ENCODE measurements at regions not wholly inside any gene's neighbourhood (a gene's known extent, or its start where the extent isn't known, plus 50 kb on each side); places are given as distances from the start of the nearest gene placed in this dataset.

DNA sequence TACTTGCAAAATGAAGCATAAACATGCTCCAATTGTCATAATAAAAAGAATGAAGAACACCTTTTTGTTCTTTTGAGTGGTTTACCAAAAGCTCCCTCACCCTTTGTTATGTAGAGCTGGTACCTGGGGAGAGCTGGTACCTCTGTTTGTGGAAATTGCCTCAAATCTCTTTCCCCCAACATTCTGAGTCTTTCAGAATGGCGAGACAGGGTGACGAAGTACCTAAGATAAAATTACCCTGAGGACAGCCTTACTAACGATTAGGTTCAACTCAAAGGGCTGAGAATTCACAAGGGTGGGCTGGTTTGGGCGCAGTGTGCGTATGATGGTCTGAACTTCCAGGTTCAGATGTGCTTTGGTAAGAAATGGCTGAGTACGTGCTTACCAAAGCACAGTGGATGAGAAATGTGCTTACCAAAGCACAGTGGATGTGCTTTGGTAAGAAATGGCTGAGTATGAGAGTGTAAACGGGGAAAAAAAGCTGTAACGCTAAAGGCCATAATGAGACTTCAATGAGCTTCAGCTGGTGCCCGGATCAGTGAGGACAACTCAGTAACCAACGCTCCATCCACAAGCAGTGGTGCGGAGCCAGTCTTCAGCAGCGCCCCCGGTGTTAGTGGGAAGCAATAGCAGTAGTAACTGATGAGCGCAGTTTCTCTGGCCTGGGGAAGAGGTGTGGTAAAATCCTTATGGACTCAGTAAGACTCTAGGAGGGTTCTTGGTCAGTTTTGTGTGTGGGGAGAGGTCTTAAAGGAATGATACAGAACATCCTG lies 72.3 kb upstream of the LRIG1 start:
- TF ChIP-seq, protein P1, sequence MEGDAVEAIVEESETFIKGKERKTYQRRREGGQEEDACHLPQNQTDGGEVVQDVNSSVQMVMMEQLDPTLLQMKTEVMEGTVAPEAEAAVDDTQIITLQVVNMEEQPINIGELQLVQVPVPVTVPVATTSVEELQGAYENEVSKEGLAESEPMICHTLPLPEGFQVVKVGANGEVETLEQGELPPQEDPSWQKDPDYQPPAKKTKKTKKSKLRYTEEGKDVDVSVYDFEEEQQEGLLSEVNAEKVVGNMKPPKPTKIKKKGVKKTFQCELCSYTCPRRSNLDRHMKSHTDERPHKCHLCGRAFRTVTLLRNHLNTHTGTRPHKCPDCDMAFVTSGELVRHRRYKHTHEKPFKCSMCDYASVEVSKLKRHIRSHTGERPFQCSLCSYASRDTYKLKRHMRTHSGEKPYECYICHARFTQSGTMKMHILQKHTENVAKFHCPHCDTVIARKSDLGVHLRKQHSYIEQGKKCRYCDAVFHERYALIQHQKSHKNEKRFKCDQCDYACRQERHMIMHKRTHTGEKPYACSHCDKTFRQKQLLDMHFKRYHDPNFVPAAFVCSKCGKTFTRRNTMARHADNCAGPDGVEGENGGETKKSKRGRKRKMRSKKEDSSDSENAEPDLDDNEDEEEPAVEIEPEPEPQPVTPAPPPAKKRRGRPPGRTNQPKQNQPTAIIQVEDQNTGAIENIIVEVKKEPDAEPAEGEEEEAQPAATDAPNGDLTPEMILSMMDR (IDR thresholded peaks at IDR 0.05; ENCODE audit: borderline replicate concordance, extremely low read depth, insufficient read depth) = peak; percentile 37
- no peaks in the 10 kb centered on the region for H3K36me3 ChIP-seq (ENCODE audit: control insufficient read depth in 2 of 3, insufficient read depth in 3 of 3, low read length in 3 of 3)
- intact Hi-C loops (cut with DNase I) = no loop called here
- FAIRE-seq = no peak
- no peak overlapping the region for H3K27ac ChIP-seq (ENCODE audit: low read depth in 2 of 2, low read length in 2 of 2)
- no peak overlapping the region for H3K9ac ChIP-seq (ENCODE audit: low read length in 3 of 3)
- no peaks in the 10 kb centered on the region for H3K9me3 ChIP-seq (ENCODE audit: control insufficient read depth in 2 of 3, insufficient read depth in 1 of 3, low read length in 3 of 3)
- H3K4me1 ChIP-seq (ENCODE audit: control insufficient read depth in 2 of 3, insufficient read depth in 2 of 3, low read depth in 1 of 3, low read length in 3 of 3) = no peaks in the 10 kb centered on the region
- no peaks in the 10 kb centered on the region for H3K27me3 ChIP-seq (ENCODE audit: control insufficient read depth, insufficient read depth, low read length)
- peak in 4 of 5 donors; percentile 8 to 43 (median 36) for DNase-seq
- no peak overlapping the region for H3K4me3 ChIP-seq (ENCODE audit: low read length in 3 of 3)

DNA sequence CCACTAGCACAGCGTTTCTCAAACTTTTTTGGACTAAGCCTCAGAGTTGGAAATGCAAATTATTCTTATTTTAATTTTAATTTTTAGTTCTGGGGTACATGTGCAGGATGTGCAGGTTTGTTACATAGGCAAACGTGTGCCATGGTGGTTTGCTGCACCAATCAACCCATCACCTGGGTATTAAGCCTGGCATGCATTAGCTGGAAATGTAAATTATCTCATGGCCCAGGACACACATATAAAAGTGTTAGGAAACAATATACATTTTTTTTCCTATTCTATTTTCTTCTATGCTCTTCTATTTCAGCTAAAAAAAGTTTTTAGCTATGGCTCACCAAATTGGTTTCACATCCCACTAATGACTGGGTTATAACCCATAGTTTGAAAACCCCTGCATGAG lies 73.3 kb upstream of the LRIG1 start:
- TF ChIP-seq, protein P1 (IDR thresholded peaks at IDR 0.05; ENCODE audit: borderline replicate concordance, extremely low read depth, insufficient read depth) = no peak
- intact Hi-C loops (cut with DNase I) = no loop called here
- FAIRE-seq = no peak
- Histone ChIP-seq H3K4me3 (ENCODE audit: low read length in 3 of 3) (no peak overlapping the region), H3K27me3 (ENCODE audit: control insufficient read depth, insufficient read depth, low read length) (no peaks in the 10 kb centered on the region), H3K9me3 (ENCODE audit: control insufficient read depth in 2 of 3, insufficient read depth in 1 of 3, low read length in 3 of 3) (no peaks in the 10 kb centered on the region), H3K36me3 (ENCODE audit: control insufficient read depth in 2 of 3, insufficient read depth in 3 of 3, low read length in 3 of 3) (no peaks in the 10 kb centered on the region), H3K9ac (ENCODE audit: low read length in 3 of 3) (no peak overlapping the region), H3K4me1 (ENCODE audit: control insufficient read depth in 2 of 3, insufficient read depth in 2 of 3, low read depth in 1 of 3, low read length in 3 of 3) (no peaks in the 10 kb centered on the region), H3K27ac (ENCODE audit: low read depth in 2 of 2, low read length in 2 of 2) (no peak overlapping the region)
- DNase-seq = no peak

DNA sequence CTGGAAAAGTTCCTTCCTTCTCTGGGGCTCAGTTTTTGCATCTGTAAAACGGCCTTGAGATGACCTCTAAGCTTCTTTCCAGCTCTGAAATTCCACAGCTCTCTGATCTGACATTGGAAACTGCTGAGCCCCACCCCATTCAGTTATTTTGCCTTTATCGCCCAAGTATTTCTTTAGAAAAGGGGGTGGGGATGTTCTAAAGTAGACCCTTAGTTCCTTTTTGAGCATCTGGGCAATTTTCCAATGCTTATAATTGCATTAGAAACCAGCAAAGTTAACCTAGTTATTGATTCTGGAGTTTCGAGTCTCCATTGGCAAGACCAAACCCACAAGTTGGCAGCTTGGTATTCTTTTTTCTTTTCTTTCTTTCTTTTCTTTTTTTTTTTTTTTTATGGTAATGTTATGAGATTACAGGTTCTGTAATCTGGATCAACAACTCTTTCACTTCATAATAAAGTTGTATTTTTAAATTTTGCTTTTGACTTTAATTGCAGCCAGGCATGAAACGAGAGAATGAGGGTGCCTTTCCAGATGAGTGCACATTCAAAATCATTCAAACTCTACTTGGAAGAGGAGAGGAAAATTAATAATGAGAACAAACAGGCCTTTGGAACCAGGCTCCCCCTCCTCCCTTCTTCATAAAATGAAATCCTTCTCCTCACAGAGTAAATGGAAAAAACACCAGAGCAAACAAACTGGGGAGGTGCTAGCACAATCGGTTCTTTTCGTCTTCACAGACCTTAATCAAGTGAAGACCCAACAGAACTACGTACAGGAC lies 76.8 kb upstream of the LRIG1 start:
- no peak for FAIRE-seq

More for the DNA sequence above, 76.8 kb upstream of the LRIG1 start:
- H3K4me3 ChIP-seq (ENCODE audit: low read length in 3 of 3) = no peak overlapping the region
- DNase-seq = peak in 1 of 5 donors; percentile 15
- no peaks in the 10 kb centered on the region for H3K36me3 ChIP-seq (ENCODE audit: control insufficient read depth in 2 of 3, insufficient read depth in 3 of 3, low read length in 3 of 3)
- no peaks in the 10 kb centered on the region for H3K4me1 ChIP-seq (ENCODE audit: control insufficient read depth in 2 of 3, insufficient read depth in 2 of 3, low read depth in 1 of 3, low read length in 3 of 3)
- H3K9ac ChIP-seq (ENCODE audit: low read length in 3 of 3) = no peak overlapping the region
- TF ChIP-seq, protein P1 (IDR thresholded peaks at IDR 0.05; ENCODE audit: borderline replicate concordance, extremely low read depth, insufficient read depth) = no peak
- H3K27ac ChIP-seq (ENCODE audit: low read depth in 2 of 2, low read length in 2 of 2) = no peak overlapping the region
- intact Hi-C loops (cut with DNase I) = no loop called here
- H3K9me3 ChIP-seq (ENCODE audit: control insufficient read depth in 2 of 3, insufficient read depth in 1 of 3, low read length in 3 of 3) = no peaks in the 10 kb centered on the region
- H3K27me3 ChIP-seq (ENCODE audit: control insufficient read depth, insufficient read depth, low read length) = no peaks in the 10 kb centered on the region

All from kidney (tissue), 13 donors.